ENCODE measurements at regions not wholly inside any gene's neighbourhood (a gene's known extent, or its start where the extent isn't known, plus 50 kb on each side); places are given as distances from the start of the nearest gene placed in this dataset.

GRCh38 chr2:160634436-160634835, 140.8 kb upstream of the RBMS1 start:
- no peak for DNase-seq

GRCh38 chr2:160635488-160635887, 141.9 kb upstream of the RBMS1 start:
- no peak for DNase-seq

- no peak for DNase-seq
Measured at GRCh38 chr2:160639472-160639871, 145.9 kb upstream of the RBMS1 start.

- no peak for DNase-seq
Measured at GRCh38 chr2:160646684-160647444, 153.3 kb upstream of the RBMS1 start.

GRCh38 chr2:160647967-160648685, 154.5 kb upstream of the RBMS1 start:
- peak; percentile 17 for DNase-seq

GRCh38 chr2:160649698-160650097, 156.1 kb upstream of the RBMS1 start:
- no peak for DNase-seq

GRCh38 chr2:160650196-160651118, 156.8 kb upstream of the RBMS1 start:
- no peak for DNase-seq

- DNase-seq = no peak
Measured at GRCh38 chr2:160651416-160652200, 158.0 kb upstream of the RBMS1 start.

GRCh38 chr2:160652236-160652635, 158.6 kb upstream of the RBMS1 start:
- no peak for DNase-seq

- DNase-seq = no peak
Measured at GRCh38 chr2:160657196-160657595, 163.6 kb upstream of the RBMS1 start.

GRCh38 chr2:160658851-160659250, 165.2 kb upstream of the RBMS1 start:
- DNase-seq = no peak

GRCh38 chr2:160660741-160661140, 167.1 kb upstream of the RBMS1 start:
- no peak for DNase-seq

GRCh38 chr2:160664603-160665140, 171.1 kb upstream of the RBMS1 start:
- DNase-seq = no peak

- peak; percentile 11 for DNase-seq
Measured at GRCh38 chr2:160666154-160667060, 172.8 kb upstream of the RBMS1 start.

GRCh38 chr2:160667811-160668210, 174.2 kb upstream of the RBMS1 start:
- no peak for DNase-seq

- DNase-seq = no peak
Measured at GRCh38 chr2:160670618-160671017, 177.0 kb upstream of the RBMS1 start.

GRCh38 chr2:160672211-160672610, 178.6 kb upstream of the RBMS1 start:
- no peak for DNase-seq

- no peak for DNase-seq
Measured at GRCh38 chr2:160674146-160674750, 180.6 kb upstream of the RBMS1 start.

- DNase-seq = no peak
Measured at GRCh38 chr2:160679686-160680085, 186.1 kb upstream of the RBMS1 start.

GRCh38 chr2:160680294-160680693, 186.7 kb upstream of the RBMS1 start:
- DNase-seq = no peak

GRCh38 chr2:160680974-160681373, 187.4 kb upstream of the RBMS1 start:
- no peak for DNase-seq

Data from NCI-H69 (cell line).